Uterus (tissue), 3 donors: ENCODE measurements at regions not wholly inside any gene's neighbourhood (a gene's known extent, or its start where the extent isn't known, plus 50 kb on each side); places are given as distances from the start of the nearest gene placed in this dataset.
"Not testable (repeated sequence)": the region's sequence is repeated elsewhere in the genome, so short reads cannot be mapped to it uniquely, and the experiment has no call there.

ENCODE experiments used
- DNase-seq, 2 donors: peaks; one replicate each; pipeline ENCODE4 v3.0.0-alpha.2; 2019 to 2020
- H3K27ac ChIP-seq, 2 donors: fragments of 200-600 bp; sonication (generic); 1 replicate in 1 of 2; 2 replicates in 1 of 2; pipeline ENCODE4 v1.5.1; 2016 to 2018
- H3K27me3 ChIP-seq, 2 donors: fragments of 200-600 bp; sonication (generic); one replicate each; pipeline ENCODE4 v1.5.1; 2018 to 2019; ENCODE audit warnings: control low read depth in 1 of 2
- H3K36me3 ChIP-seq, 2 donors: fragments of 200-600 bp; sonication (generic); one replicate each; pipeline ENCODE4 v1.5.1; 2019; ENCODE audit warnings: control low read depth in 1 of 2
- H3K4me1 ChIP-seq, 2 donors: fragments of 200-600 bp; sonication (generic); one replicate each; pipeline ENCODE4 v1.5.1; 2018 to 2019; ENCODE audit warnings: control low read depth in 1 of 2
- H3K4me3 ChIP-seq, 2 donors: fragments of 200-600 bp; sonication (generic); 1 replicate in 1 of 2; 2 replicates in 1 of 2; pipeline ENCODE4 v1.5.1; 2018 to 2019; ENCODE audit warnings: mild to moderate bottlenecking in 1 of 2
- H3K9me3 ChIP-seq, 2 donors: fragments of 200-600 bp; sonication (generic); one replicate each; pipeline ENCODE4 v1.5.1; 2019; ENCODE audit warnings: control low read depth in 1 of 2
- POLR2A ChIP-seq, 2 donors: fragments of 450-650 bp; IDR thresholded peaks; one replicate each; pipeline ENCODE4 v1.6.1; 2016; ENCODE audit warnings: antibody characterized with exemption in 2 of 2, mild to moderate bottlenecking in 1 of 2, moderate library complexity in 1 of 2
- intact Hi-C: fragments of 100-400 bp; cut with DNase I; formaldehyde crosslinking; loops from one replicate; pipeline ENCODE4 v1.15.1; 2023; ENCODE audit warnings: low total_unique reads
- TF ChIP-seq, protein P1 (sequence below), 4 experiments: fragments of 200-600 bp in 2 of 4; fragments of 450-650 bp in 2 of 4; sonication (generic) in 2 of 4; IDR thresholded peaks; one replicate each; pipeline ENCODE4 v1.5.1; 2016 to 2019; ENCODE audit warnings: antibody characterized with exemption in 4 of 4, mild to moderate bottlenecking in 2 of 4, moderate library complexity in 1 of 4
- donor health status: DM: yes; HTN: yes; CAD: no.

- Histone ChIP-seq H3K27ac (no peak overlapping the region), H3K4me1 (no peaks in the 10 kb centered on the region), H3K36me3 (no peaks in the 10 kb centered on the region), H3K9me3 (no peaks in the 10 kb centered on the region), H3K27me3 (no peaks in the 10 kb centered on the region), H3K4me3 (no peak overlapping the region)
- intact Hi-C loops = no loop called here
- no peak for DNase-seq
- TF ChIP-seq, protein P1, sequence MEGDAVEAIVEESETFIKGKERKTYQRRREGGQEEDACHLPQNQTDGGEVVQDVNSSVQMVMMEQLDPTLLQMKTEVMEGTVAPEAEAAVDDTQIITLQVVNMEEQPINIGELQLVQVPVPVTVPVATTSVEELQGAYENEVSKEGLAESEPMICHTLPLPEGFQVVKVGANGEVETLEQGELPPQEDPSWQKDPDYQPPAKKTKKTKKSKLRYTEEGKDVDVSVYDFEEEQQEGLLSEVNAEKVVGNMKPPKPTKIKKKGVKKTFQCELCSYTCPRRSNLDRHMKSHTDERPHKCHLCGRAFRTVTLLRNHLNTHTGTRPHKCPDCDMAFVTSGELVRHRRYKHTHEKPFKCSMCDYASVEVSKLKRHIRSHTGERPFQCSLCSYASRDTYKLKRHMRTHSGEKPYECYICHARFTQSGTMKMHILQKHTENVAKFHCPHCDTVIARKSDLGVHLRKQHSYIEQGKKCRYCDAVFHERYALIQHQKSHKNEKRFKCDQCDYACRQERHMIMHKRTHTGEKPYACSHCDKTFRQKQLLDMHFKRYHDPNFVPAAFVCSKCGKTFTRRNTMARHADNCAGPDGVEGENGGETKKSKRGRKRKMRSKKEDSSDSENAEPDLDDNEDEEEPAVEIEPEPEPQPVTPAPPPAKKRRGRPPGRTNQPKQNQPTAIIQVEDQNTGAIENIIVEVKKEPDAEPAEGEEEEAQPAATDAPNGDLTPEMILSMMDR (IDR thresholded peaks at IDR 0.05) = no peak
- TF ChIP-seq POLR2A (IDR thresholded peaks at IDR 0.05) = no peak
These were observed 755.8 kb downstream of the PRIM2 start for GRCh38 chr6:58073263-58073662.

GRCh38 chr6:58090067-58090466 is 772.6 kb downstream of the PRIM2 start:
- H3K9me3 ChIP-seq, DNase-seq, H3K4me1 ChIP-seq, H3K27me3 ChIP-seq, H3K36me3 ChIP-seq, H3K27ac ChIP-seq, H3K4me3 ChIP-seq, intact Hi-C loops: not testable (repeated sequence)

GRCh38 chr6:58097251-58097650 is 779.8 kb downstream of the PRIM2 start:
- H3K4me1 ChIP-seq, intact Hi-C loops, DNase-seq, H3K27me3 ChIP-seq, H3K27ac ChIP-seq, H3K36me3 ChIP-seq, H3K9me3 ChIP-seq, H3K4me3 ChIP-seq: not testable (repeated sequence)

GRCh38 chr6:58113960-58114359 is 796.5 kb downstream of the PRIM2 start:
- no peak overlapping the region for H3K27ac ChIP-seq
- TF ChIP-seq, protein P1 (IDR thresholded peaks at IDR 0.05) = no peak
- no peak for TF ChIP-seq POLR2A (IDR thresholded peaks at IDR 0.05)
- no peak overlapping the region for H3K4me3 ChIP-seq
- no peaks in the 10 kb centered on the region for H3K4me1 ChIP-seq
- intact Hi-C loops = no loop called here
- H3K9me3 ChIP-seq = no peaks in the 10 kb centered on the region
- H3K27me3 ChIP-seq = no peaks in the 10 kb centered on the region
- DNase-seq = no peak
- no peaks in the 10 kb centered on the region for H3K36me3 ChIP-seq

DNA sequence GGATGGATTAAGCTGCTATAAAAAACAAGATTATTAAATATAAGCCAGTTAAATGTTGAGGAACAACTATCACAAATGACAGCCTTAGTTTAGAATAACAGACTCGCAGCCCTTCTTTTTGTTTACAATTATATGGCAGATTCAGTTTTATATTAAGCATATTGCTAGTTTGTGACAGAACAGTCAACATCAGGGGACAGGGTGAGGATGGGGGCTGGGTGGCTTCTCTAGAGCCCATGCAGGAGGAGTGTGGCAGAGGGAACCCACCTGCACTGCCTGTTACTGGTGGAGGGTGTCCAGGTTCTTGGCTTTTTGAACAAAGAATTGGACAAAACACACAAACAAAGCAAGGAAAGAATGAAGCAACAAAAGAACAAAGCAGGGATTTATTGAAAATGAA is 799.7 kb downstream of the PRIM2 start:
- H3K36me3 ChIP-seq, intact Hi-C loops, H3K9me3 ChIP-seq, H3K27me3 ChIP-seq, DNase-seq, H3K4me1 ChIP-seq, H3K4me3 ChIP-seq, H3K27ac ChIP-seq: not testable (repeated sequence)

DNA sequence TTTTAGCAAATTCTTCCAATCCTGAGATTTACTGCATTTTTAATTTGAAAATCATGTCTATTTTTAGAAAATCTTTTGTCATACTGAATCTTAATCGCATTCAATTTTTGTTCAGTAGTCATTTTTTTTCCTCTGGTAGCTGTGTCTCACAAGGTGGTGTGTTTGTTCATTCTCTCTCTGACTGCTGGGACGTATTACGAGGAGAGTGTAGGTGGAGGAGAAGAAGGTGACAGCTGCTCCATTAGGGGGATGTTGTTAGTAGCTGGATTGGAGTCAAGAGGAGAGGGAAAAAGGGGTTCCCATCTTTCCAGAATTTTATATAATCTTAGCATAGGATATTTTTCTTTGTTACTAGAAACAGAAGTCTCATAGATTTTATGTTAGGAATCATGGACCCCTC is 804.2 kb downstream of the PRIM2 start:
- H3K9me3 ChIP-seq, intact Hi-C loops, DNase-seq, H3K4me3 ChIP-seq, H3K4me1 ChIP-seq, H3K27ac ChIP-seq, H3K36me3 ChIP-seq, H3K27me3 ChIP-seq: not testable (repeated sequence)

- H3K27ac ChIP-seq, H3K9me3 ChIP-seq, H3K4me3 ChIP-seq, H3K36me3 ChIP-seq, H3K27me3 ChIP-seq, H3K4me1 ChIP-seq, intact Hi-C loops, DNase-seq: not testable (repeated sequence)
These were observed 806.3 kb downstream of the PRIM2 start for GRCh38 chr6:58123770-58124169.

DNA sequence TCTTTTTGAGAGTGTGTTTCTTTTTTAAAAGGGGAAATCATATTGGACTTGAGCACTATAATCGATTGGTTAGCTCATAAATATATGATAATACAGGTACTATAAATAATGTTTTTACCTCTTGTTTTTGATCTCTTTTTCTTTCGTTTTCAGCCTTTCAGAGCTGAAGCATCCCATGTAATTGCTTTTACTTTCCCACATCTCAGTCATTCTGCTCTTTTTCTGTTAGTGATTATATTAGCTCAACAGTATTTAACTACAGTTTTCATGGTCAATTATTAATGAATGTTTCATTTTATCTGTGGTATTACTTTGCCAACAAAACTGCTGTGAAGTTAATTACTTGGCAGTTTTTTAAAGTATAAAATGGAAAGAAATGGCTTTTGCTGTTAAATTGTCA is 811.1 kb downstream of the PRIM2 start:
- H3K4me3 ChIP-seq, H3K36me3 ChIP-seq, H3K27ac ChIP-seq, intact Hi-C loops, H3K4me1 ChIP-seq, H3K27me3 ChIP-seq, DNase-seq, H3K9me3 ChIP-seq: not testable (repeated sequence)

DNA sequence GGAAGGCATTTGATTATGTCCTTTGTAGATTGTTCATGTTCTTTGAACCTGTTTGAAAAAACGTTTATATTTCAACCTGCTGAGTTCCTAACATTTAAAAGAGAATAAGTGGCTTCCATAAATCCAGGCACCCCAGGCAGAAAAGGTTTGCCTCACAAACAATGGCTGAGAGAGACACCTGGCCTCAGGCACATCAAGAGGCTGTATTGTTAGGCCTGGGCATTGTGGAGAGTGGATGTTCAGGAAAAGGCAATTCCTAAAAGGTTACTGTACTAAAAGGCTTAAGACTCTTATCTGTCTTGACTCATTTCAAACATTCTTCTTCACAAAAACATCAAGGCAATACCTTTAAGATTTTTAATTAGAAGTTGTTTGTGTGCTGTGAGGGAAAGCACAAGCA is 811.7 kb downstream of the PRIM2 start:
- H3K9me3 ChIP-seq, H3K4me3 ChIP-seq, intact Hi-C loops, H3K4me1 ChIP-seq, H3K27me3 ChIP-seq, H3K36me3 ChIP-seq, H3K27ac ChIP-seq, DNase-seq: not testable (repeated sequence)

DNA sequence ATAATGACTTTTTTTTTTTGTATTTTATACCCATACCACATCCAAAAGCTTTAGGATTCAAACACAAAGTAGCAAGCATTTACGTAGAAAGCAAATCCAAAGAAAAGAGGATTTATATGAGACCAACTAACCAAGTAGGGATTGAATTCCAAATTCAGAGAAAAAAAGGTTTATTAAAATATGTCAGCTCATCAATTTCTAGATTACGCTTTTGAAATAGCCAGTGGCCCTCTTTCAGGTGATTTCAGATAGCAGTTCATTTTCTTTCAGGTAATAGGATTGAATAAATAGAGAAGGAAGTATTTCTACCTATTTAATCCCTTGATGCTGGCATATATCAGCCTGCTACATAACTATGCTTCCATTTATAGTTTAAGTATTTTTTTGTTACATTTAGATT is 822.3 kb downstream of the PRIM2 start:
- intact Hi-C loops, DNase-seq, H3K36me3 ChIP-seq, H3K9me3 ChIP-seq, H3K27me3 ChIP-seq, H3K4me1 ChIP-seq, H3K4me3 ChIP-seq, H3K27ac ChIP-seq: not testable (repeated sequence)

DNA sequence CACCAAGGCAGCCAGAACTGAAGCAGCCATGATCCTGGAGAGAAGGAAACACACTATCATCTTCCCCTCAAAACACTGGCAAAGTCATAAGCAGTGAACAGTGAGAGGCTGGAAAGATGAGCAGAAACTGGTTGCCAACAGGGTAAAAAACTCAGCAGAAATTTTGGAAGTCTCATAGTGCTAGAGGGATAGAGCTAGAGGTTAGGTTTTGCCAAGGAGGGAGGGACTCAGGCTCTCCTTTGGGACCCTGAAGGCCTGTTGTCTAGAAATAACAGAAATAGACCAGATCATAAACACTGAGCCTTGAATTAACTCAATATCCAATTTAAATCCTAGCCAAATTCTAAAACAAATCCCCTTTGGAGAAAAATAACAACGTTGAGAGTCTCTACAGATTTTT is 853.6 kb downstream of the PRIM2 start:
- H3K9me3 ChIP-seq, DNase-seq, H3K4me1 ChIP-seq, H3K4me3 ChIP-seq, H3K27ac ChIP-seq, intact Hi-C loops, H3K36me3 ChIP-seq, H3K27me3 ChIP-seq: not testable (repeated sequence)

DNA sequence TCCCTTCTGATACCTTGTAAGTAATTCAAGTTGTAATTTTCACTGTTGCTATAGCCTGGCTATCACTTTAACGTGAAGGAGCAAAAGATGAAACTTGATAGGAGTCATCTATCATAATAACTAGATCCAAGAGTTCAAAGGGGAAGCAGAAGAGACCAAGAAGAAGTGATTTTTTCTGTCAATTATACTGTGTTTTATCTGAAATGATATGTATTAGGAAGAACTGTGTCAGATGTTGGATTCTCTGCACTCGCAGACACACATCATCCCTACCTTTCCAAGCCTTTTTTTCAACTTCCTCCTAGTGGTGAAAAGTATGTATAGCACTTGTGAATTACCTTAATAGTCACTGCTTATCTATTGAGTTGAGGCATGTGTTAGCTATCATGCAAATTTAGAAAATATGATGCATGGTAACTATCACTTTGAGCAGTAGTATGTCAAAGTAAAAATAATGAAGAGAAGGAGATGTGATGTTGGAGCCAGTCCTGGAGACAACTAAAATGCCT is 864.2 kb downstream of the PRIM2 start:
- DNase-seq, H3K27ac ChIP-seq, H3K4me1 ChIP-seq, H3K27me3 ChIP-seq, H3K4me3 ChIP-seq, H3K9me3 ChIP-seq, intact Hi-C loops, H3K36me3 ChIP-seq: not testable (repeated sequence)
